ENCODE measurements at regions not wholly inside any gene's neighbourhood (a gene's known extent, or its start where the extent isn't known, plus 50 kb on each side); places are given as distances from the start of the nearest gene placed in this dataset.

DNA sequence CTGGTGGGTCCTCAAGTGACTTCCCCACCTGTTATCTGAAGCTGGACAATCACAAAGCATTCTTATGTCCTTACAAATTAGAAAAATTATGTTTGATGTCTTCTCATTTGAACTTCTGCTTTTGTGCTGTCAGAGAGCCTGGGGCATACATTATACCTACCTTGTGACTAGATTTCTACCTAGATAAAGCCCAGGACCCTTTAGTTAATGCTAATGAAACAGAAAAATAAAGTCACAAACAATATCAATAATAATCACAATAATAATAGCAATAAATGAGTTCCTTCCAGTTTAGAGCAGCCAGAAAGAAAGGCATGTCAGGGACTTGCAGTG lies 456.4 kb downstream of the SETBP1 start:
- TF ChIP-seq GATA2 (IDR thresholded peaks at IDR 0.05; ENCODE audit: low read depth, low read length) = no peak
- no peak for TF ChIP-seq GATA3 (IDR thresholded peaks at IDR 0.05; ENCODE audit: low read depth, low read length)
